RWPE2 (cell line): ENCODE measurements at regions not wholly inside any gene's neighbourhood (a gene's known extent, or its start where the extent isn't known, plus 50 kb on each side); places are given as distances from the start of the nearest gene placed in this dataset.

Source experiments
- ATAC-seq: fragments of 200-7000 bp; cut with Tn5 transposase; 3 replicates; pipeline ENCODE4 v1.9.1; 2021; ENCODE audit warnings: low read depth
- DNase-seq: peaks from one replicate; pipeline ENCODE4 v3.0.0-alpha.2; 2020; ENCODE audit warnings: low spot score
- H3K27ac ChIP-seq: fragments of 450-650 bp; 2 replicates; pipeline ENCODE4 v1.5.1; 2017; ENCODE audit warnings: mild to moderate bottlenecking; ENCODE audit not compliant: poor library complexity, severe bottlenecking
- H3K27me3 ChIP-seq: fragments of 250-450 bp; sonication (Bioruptor Pico); 2 replicates; pipeline ENCODE4 v1.5.1; 2021; ENCODE audit warnings: mild to moderate bottlenecking, moderate library complexity; ENCODE audit not compliant: insufficient read depth, poor library complexity, severe bottlenecking
- H3K36me3 ChIP-seq: fragments of 250-450 bp; sonication (Bioruptor Pico); 2 replicates; pipeline ENCODE4 v1.5.1; 2020; ENCODE audit warnings: low read depth, mild to moderate bottlenecking, moderate library complexity
- H3K4me1 ChIP-seq: fragments of 250-450 bp; sonication (Bioruptor Pico); 2 replicates; pipeline ENCODE4 v1.5.1; 2021; ENCODE audit warnings: mild to moderate bottlenecking, moderate library complexity; ENCODE audit not compliant: insufficient read depth, poor library complexity, severe bottlenecking
- H3K4me3 ChIP-seq: fragments of 250-450 bp; sonication (Bioruptor Pico); 2 replicates; pipeline ENCODE4 v1.5.1; 2021; ENCODE audit warnings: mild to moderate bottlenecking, moderate library complexity; ENCODE audit not compliant: severe bottlenecking
- H3K9me3 ChIP-seq: fragments of 250-450 bp; sonication (Bioruptor Pico); 2 replicates; pipeline ENCODE4 v1.5.1; 2021; ENCODE audit warnings: mild to moderate bottlenecking, moderate library complexity; ENCODE audit not compliant: severe bottlenecking
- CTCF ChIP-seq: fragments of 450-650 bp; IDR thresholded peaks from one replicate; pipeline ENCODE4 v1.5.1; 2017; ENCODE audit warnings: mild to moderate bottlenecking, moderate library complexity; ENCODE audit not compliant: poor library complexity, severe bottlenecking

GRCh38 chr6:168225471-168225911 lies 94.1 kb downstream of the DACT2 start:
- no peak for DNase-seq
- H3K4me1 ChIP-seq: no peaks in the 10 kb centered on the region

DNA sequence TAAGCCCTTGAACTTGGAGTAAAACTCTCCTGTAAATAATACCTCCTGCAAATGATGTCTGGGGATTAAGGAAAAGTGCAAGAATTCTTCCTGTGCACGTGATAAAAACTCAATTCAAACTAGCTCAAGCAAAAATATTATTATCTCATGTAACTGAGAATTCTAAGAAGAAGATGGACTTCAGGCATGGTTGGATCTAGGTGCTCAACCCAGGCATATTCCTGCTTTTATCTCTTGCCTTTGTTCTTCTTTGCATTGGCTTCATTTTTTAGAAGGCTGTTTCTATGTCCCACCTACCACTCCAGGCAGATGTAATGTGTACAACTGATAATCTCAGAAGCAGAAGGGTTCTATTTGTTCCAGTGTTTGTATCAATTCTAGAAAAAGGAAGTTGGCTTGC lies 95.8 kb downstream of the DACT2 start:
- no peak for TF ChIP-seq CTCF

More at GRCh38 chr6:168225471-168225911, 94.1 kb downstream of the DACT2 start:
- no peak overlapping the region for H3K27ac ChIP-seq
- no peaks in the 10 kb centered on the region for H3K9me3 ChIP-seq
- no peak for TF ChIP-seq CTCF
- no peak overlapping the region for H3K4me3 ChIP-seq
- ATAC-seq: no peak
- H3K27me3 ChIP-seq: peaks cover 50% of the 10 kb centered on the region
- H3K36me3 ChIP-seq: no peaks in the 10 kb centered on the region

GRCh38 chr6:168223150-168223549 lies 96.4 kb downstream of the DACT2 start:
- TF ChIP-seq CTCF: no peak
- Histone ChIP-seq H3K27me3 (peaks cover 51% of the 10 kb centered on the region), H3K9me3 (no peaks in the 10 kb centered on the region), H3K27ac (no peak overlapping the region), H3K4me3 (no peak overlapping the region), H3K36me3 (no peaks in the 10 kb centered on the region), H3K4me1 (no peaks in the 10 kb centered on the region)
- DNase-seq: no peak
- ATAC-seq: no peak

More for the DNA sequence above, 95.8 kb downstream of the DACT2 start:
- no peak overlapping the region for H3K4me3 ChIP-seq
- no peak overlapping the region for H3K27ac ChIP-seq
- no peaks in the 10 kb centered on the region for H3K36me3 ChIP-seq
- ATAC-seq (no peak), DNase-seq (no peak)
- H3K9me3 ChIP-seq: no peaks in the 10 kb centered on the region
- no peaks in the 10 kb centered on the region for H3K4me1 ChIP-seq
- H3K27me3 ChIP-seq: peaks cover 56% of the 10 kb centered on the region

- peaks cover 43% of the 10 kb centered on the region for H3K27me3 ChIP-seq
- no peak for TF ChIP-seq CTCF
- H3K27ac ChIP-seq: no peak overlapping the region
- no peaks in the 10 kb centered on the region for H3K4me1 ChIP-seq
- H3K9me3 ChIP-seq: no peaks in the 10 kb centered on the region
- no peak overlapping the region for H3K4me3 ChIP-seq
- ATAC-seq: no peak
- H3K36me3 ChIP-seq: no peaks in the 10 kb centered on the region
- no peak for DNase-seq
Observed at GRCh38 chr6:168222115-168223043, 97.2 kb downstream of the DACT2 start.
